Thyroid gland (tissue), 4 donors: ENCODE measurements at regions not wholly inside any gene's neighbourhood (a gene's known extent, or its start where the extent isn't known, plus 50 kb on each side); places are given as distances from the start of the nearest gene placed in this dataset.

ENCODE experiments used
- DNase-seq, 2 donors: peaks; one replicate each; pipeline ENCODE4 v3.0.0-alpha.2; 2019
- H3K27ac ChIP-seq, 3 donors: fragments of 200-600 bp; sonication (generic); 1 replicate in 2 of 3; 2 replicates in 1 of 3; pipeline ENCODE4 v1.5.1; 2016 to 2019; ENCODE audit warnings: mild to moderate bottlenecking in 1 of 3, moderate library complexity in 1 of 3
- H3K27me3 ChIP-seq: fragments of 200-600 bp; sonication (generic); one replicate; pipeline ENCODE4 v1.5.1; 2019
- H3K36me3 ChIP-seq, 2 donors: fragments of 200-600 bp; sonication (generic); one replicate each; pipeline ENCODE4 v1.5.1; 2016 to 2019
- H3K4me1 ChIP-seq, 2 donors: fragments of 200-600 bp; sonication (generic); one replicate each; pipeline ENCODE4 v1.5.1; 2017 to 2019
- H3K4me3 ChIP-seq, 3 donors: fragments of 200-600 bp; sonication (generic); replicated peaks in 1 of 3; 1 replicate in 2 of 3; 2 replicates in 1 of 3; pipeline ENCODE4 v1.5.1; 2016; ENCODE audit warnings: mild to moderate bottlenecking in 1 of 3
- H3K9me3 ChIP-seq: fragments of 200-600 bp; sonication (generic); one replicate; pipeline ENCODE4 v1.5.1; 2017
- CTCF ChIP-seq, 6 experiments: fragments of 200-600 bp in 3 of 6; fragments of 450-650 bp in 3 of 6; sonication (generic) in 3 of 6; IDR thresholded peaks; one replicate each; pipeline ENCODE4 v1.5.1; 2016 to 2019; ENCODE audit warnings: antibody characterized with exemption in 6 of 6, mild to moderate bottlenecking in 2 of 6, inconsistent platforms in 1 of 6, moderate library complexity in 1 of 6
- POLR2A ChIP-seq, 2 donors: fragments of 450-650 bp; IDR thresholded peaks; one replicate each; pipeline ENCODE4 v1.6.1; 2017; ENCODE audit warnings: antibody characterized with exemption in 2 of 2, mild to moderate bottlenecking in 2 of 2, moderate library complexity in 1 of 2
- WGBS, 2 donors: methylation state at CpG; one replicate each; pipeline ENCODE4 v1.1.5; 2017; 5-methylcytosine and 5-hydroxymethylcytosine counted together
- intact Hi-C: fragments of 100-400 bp; cut with DNase I; formaldehyde crosslinking; loops from one replicate; pipeline ENCODE4 v1.15.1; 2023

GRCh38 chr1:5598824-5599395 is 393.3 kb downstream of the NPHP4 start:
- no peaks in the 10 kb centered on the region for H3K4me1 ChIP-seq
- 73 to 76% methylated on average over 10 of the region's 10 CpGs for WGBS, 2 donors
- intact Hi-C loops: no loop called here
- H3K36me3 ChIP-seq: no peaks in the 10 kb centered on the region
- H3K9me3 ChIP-seq: no peaks in the 10 kb centered on the region
- TF ChIP-seq CTCF (IDR thresholded peaks at IDR 0.05) (no peak), POLR2A (IDR thresholded peaks at IDR 0.05) (no peak)
- H3K27me3 ChIP-seq: no peaks in the 10 kb centered on the region
- no peak for DNase-seq
- no peak overlapping the region for H3K4me3 ChIP-seq
- no peak overlapping the region for H3K27ac ChIP-seq

- WGBS, 2 donors: 46 to 60% methylated on average over 10 of the region's 10 CpGs
Observed at GRCh38 chr1:5597991-5598823, 394.0 kb downstream of the NPHP4 start.

DNA sequence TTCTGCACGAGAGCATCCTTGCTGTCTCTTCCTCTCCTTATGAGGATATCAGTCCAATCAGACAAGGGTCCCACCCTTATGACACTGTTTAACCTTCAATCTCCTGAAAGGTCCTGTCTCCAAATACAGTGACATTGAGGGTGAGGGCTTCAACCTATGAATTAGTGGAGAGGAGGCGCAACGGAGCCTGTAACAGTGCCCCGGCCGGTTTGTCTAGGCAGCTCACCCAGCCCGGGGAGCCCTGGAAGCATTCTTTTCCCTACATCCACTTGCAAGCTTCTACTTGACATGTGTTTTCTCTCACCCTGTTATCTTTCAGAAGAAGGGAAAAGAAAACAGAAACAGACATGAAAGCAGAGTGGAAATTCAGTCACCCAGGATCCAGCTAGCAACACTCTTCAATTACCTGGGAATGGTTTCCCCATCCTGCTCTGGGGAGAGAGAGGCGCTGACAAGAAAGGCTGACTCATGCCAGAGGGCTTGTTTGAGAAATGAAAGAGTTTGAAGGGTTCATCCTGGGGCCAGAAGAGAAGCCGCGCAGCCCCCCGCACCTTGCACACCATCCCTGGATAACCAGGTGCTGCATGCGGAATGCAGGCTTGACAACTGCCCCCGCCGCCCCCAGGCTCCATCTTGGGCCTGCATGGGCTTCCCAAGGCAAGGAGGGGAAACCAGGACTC is 394.9 kb downstream of the NPHP4 start:
- no peak for TF ChIP-seq POLR2A (IDR thresholded peaks at IDR 0.05)
- no peak for TF ChIP-seq CTCF (IDR thresholded peaks at IDR 0.05)
- H3K27me3 ChIP-seq: no peaks in the 10 kb centered on the region
- H3K27ac ChIP-seq: no peak overlapping the region
- no peak for DNase-seq
- intact Hi-C loops: no loop called here
- H3K9me3 ChIP-seq: no peaks in the 10 kb centered on the region
- H3K4me1 ChIP-seq: no peaks in the 10 kb centered on the region
- H3K36me3 ChIP-seq: no peaks in the 10 kb centered on the region
- no peak overlapping the region for H3K4me3 ChIP-seq
- 61 to 70% methylated on average over 13 of the region's 13 CpGs for WGBS, 2 donors

More at GRCh38 chr1:5597991-5598823, 394.0 kb downstream of the NPHP4 start:
- Histone ChIP-seq H3K27ac (no peak overlapping the region), H3K4me1 (no peaks in the 10 kb centered on the region), H3K9me3 (no peaks in the 10 kb centered on the region), H3K27me3 (no peaks in the 10 kb centered on the region), H3K4me3 (no peak overlapping the region), H3K36me3 (no peaks in the 10 kb centered on the region)
- TF ChIP-seq POLR2A (IDR thresholded peaks at IDR 0.05): no peak
- TF ChIP-seq CTCF (IDR thresholded peaks at IDR 0.05): no peak
- DNase-seq: no peak
- intact Hi-C loops: no loop called here

- intact Hi-C loops: no loop called here
- no peak for DNase-seq
Observed at GRCh38 chr1:5596651-5597050, 395.6 kb downstream of the NPHP4 start.

More at GRCh38 chr1:5596651-5597050, 395.6 kb downstream of the NPHP4 start:
- no peaks in the 10 kb centered on the region for H3K4me1 ChIP-seq
- no peak overlapping the region for H3K27ac ChIP-seq
- no peak overlapping the region for H3K4me3 ChIP-seq
- no peaks in the 10 kb centered on the region for H3K9me3 ChIP-seq
- no peaks in the 10 kb centered on the region for H3K36me3 ChIP-seq
- no peak for TF ChIP-seq POLR2A (IDR thresholded peaks at IDR 0.05)
- TF ChIP-seq CTCF (IDR thresholded peaks at IDR 0.05): no peak
- H3K27me3 ChIP-seq: no peaks in the 10 kb centered on the region
- WGBS, 2 donors: 70 to 83% methylated on average over 6 to 8 of the region's 8 CpGs
